Ishikawa (cell line): ENCODE measurements at regions not wholly inside any gene's neighbourhood (a gene's known extent, or its start where the extent isn't known, plus 50 kb on each side); places are given as distances from the start of the nearest gene placed in this dataset.

Experiments
- CEBPB ChIP-seq: IDR thresholded peaks from 2 replicates; pipeline ENCODE4 v1.6.1; 2012
- FOXM1 ChIP-seq: IDR thresholded peaks from 2 replicates; pipeline ENCODE4 v1.6.1; 2012; ENCODE audit warnings: low read depth, borderline replicate concordance
- RAD21 ChIP-seq: IDR thresholded peaks from 2 replicates; pipeline ENCODE4 v1.6.1; 2012; ENCODE audit warnings: low read depth
- REST ChIP-seq: IDR thresholded peaks from 2 replicates; pipeline ENCODE4 v1.6.1; 2012; ENCODE audit warnings: low read depth, mild to moderate bottlenecking
- USF1 ChIP-seq: IDR thresholded peaks from 2 replicates; pipeline ENCODE4 v1.6.1; 2012
- YY1 ChIP-seq: IDR thresholded peaks from 2 replicates; pipeline ENCODE4 v1.6.1; 2012; ENCODE audit warnings: low read depth

- TF ChIP-seq FOXM1 (no peak), USF1 (no peak), CEBPB (no peak), REST (no peak), YY1 (no peak), RAD21 (no peak)
Measured at GRCh38 chr13:56110751-56111150, 1030.0 kb upstream of the PRR20A start.
